Immature natural killer cell (primary cell): ENCODE measurements at regions not wholly inside any gene's neighbourhood (a gene's known extent, or its start where the extent isn't known, plus 50 kb on each side); places are given as distances from the start of the nearest gene placed in this dataset.

Experiments
- DNase-seq, 3 donors: peaks; one replicate each; pipeline ENCODE4 v3.0.0; 2022; ENCODE audit warnings: mixed read lengths in 1 of 3
- H3K27ac Mint-ChIP-seq, 6 donors: one replicate each; pipeline ENCODE4 v1.8.0; 2020; ENCODE audit warnings: mixed read lengths in 6 of 6, mild to moderate bottlenecking in 5 of 6, inconsistent platforms in 4 of 6, moderate library complexity in 3 of 6
- H3K27me3 Mint-ChIP-seq, 3 donors: one replicate each; pipeline ENCODE4 v1.8.0; 2020 to 2021; ENCODE audit warnings: low read depth in 3 of 3, mild to moderate bottlenecking in 3 of 3, mixed read lengths in 3 of 3, moderate library complexity in 3 of 3, inconsistent platforms in 1 of 3
- H3K36me3 Mint-ChIP-seq, 3 donors: one replicate each; pipeline ENCODE4 v1.8.0; 2020; ENCODE audit warnings: mixed read lengths in 3 of 3, inconsistent platforms in 2 of 3, mild to moderate bottlenecking in 2 of 3
- H3K4me1 Mint-ChIP-seq, 2 donors: one replicate each; pipeline ENCODE4 v1.8.0; 2020; ENCODE audit warnings: inconsistent platforms in 2 of 2, mild to moderate bottlenecking in 2 of 2, mixed read lengths in 2 of 2, moderate library complexity in 1 of 2
- H3K4me3 Mint-ChIP-seq, 5 donors: one replicate each; pipeline ENCODE4 v1.8.0; 2020; ENCODE audit warnings: mild to moderate bottlenecking in 5 of 5, mixed read lengths in 5 of 5, inconsistent platforms in 3 of 5, moderate library complexity in 3 of 5
- H3K9me3 Mint-ChIP-seq, 6 donors: one replicate each; pipeline ENCODE4 v1.8.0; 2020; ENCODE audit warnings: mild to moderate bottlenecking in 6 of 6, mixed read lengths in 6 of 6, inconsistent platforms in 4 of 6, moderate library complexity in 3 of 6

DNA sequence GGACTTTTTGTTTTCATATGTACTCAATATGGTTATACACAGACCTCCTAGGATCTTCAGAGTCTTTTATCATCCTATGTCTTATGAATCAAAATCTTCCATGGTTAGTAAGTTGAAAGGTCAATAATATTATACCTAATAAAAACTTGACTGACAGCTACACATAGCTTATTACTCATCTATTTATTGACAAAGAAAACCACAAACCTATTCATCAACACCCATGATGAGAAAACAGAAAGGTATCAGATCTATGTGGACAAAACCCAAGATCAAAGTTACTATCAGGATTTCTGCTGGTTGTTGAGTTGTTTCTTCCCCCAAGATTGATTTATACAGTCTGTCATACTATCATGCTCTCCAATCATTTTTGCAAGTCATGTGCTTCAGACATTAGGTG lies 460.1 kb upstream of the MANEA start:
- Mint-ChIP-seq H3K27ac (no peak overlapping the region), H3K4me3 (no peak overlapping the region), H3K36me3 (no peaks in the 10 kb centered on the region), H3K27me3 (peaks cover 0 to 3% (median 0%) of the 10 kb centered on the region in 3 donors), H3K9me3 (peaks cover 0 to 8% (median 3%) of the 10 kb centered on the region in 6 donors), H3K4me1 (no peaks in the 10 kb centered on the region)
- DNase-seq, result no peak

DNA sequence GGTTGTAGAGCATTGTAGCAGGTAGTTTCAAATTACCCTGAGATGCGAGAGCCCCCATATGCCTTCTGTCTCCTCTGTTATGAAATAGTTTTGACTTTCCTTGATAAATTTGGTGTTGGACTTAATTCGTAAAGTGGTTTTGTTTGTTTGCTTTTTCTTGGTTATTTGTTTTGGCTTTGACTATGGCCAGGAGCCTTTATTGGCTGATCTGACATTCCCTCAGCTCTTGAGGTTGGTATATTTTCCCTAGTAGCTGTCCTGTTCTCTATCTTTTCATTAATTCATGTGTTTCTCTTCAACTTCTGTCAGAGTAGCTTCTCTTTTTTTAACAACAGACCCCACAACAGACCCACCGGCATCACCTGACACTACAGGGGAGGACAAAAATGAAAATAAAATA lies 457.4 kb upstream of the MANEA start:
- H3K4me3 Mint-ChIP-seq, result no peak overlapping the region
- H3K4me1 Mint-ChIP-seq, result no peaks in the 10 kb centered on the region
- DNase-seq, result no peak

DNA sequence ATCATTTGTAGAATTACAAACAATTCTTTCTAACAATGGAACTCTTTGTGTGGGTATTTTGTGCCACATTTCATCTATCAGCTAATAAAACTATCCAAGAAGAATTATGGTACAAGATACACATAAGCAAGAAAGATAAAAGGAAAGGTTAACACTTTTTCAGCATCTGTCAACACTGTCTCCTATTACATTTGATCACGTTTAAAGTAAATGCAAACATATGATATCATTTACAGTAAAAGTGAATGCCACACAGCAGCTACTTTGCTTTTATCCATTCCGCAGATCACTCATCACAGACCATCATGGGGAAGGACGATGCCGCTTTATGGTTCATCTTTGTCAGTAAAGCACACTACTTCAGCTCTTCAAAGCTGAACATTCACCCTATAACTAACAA lies 456.4 kb upstream of the MANEA start:
- no peak for DNase-seq
- Mint-ChIP-seq H3K4me3 (no peak overlapping the region), H3K27me3 (peaks cover 0 to 5% (median 0%) of the 10 kb centered on the region in 3 donors), H3K36me3 (no peaks in the 10 kb centered on the region), H3K4me1 (no peaks in the 10 kb centered on the region), H3K27ac (no peak overlapping the region), H3K9me3 (peaks cover 1 to 20% (median 8%) of the 10 kb centered on the region in 6 donors)

More for the DNA sequence above, 457.4 kb upstream of the MANEA start:
- Mint-ChIP-seq H3K9me3 (peaks cover 1 to 21% (median 7%) of the 10 kb centered on the region in 6 donors), H3K27me3 (peaks cover 0 to 5% (median 0%) of the 10 kb centered on the region in 3 donors), H3K27ac (no peak overlapping the region), H3K36me3 (no peaks in the 10 kb centered on the region)

DNA sequence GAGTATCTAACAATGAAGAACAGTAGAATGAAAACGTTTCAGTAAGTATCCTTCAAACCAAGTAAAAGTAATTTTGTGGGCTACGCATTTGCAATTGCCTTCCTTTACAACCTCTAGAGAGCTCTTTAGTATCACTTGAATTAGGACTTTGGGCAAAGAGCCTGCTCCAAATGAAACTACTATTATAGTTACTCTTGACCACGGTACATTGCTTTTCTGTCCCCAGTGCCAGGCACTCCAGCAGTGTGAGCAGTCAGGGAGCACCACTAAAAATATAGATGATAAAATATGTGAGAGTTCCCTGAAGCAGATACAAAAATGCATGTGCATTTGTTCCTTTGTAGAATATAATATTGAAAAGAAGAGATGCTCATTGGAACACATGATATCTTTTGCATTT lies 450.1 kb upstream of the MANEA start:
- DNase-seq, result no peak
- Mint-ChIP-seq H3K36me3 (no peaks in the 10 kb centered on the region), H3K9me3 (peaks cover 4 to 36% (median 10%) of the 10 kb centered on the region in 6 donors), H3K27me3 (peaks cover 0 to 2% (median 0%) of the 10 kb centered on the region in 3 donors), H3K27ac (no peak overlapping the region), H3K4me3 (no peak overlapping the region), H3K4me1 (no peaks in the 10 kb centered on the region)

DNA sequence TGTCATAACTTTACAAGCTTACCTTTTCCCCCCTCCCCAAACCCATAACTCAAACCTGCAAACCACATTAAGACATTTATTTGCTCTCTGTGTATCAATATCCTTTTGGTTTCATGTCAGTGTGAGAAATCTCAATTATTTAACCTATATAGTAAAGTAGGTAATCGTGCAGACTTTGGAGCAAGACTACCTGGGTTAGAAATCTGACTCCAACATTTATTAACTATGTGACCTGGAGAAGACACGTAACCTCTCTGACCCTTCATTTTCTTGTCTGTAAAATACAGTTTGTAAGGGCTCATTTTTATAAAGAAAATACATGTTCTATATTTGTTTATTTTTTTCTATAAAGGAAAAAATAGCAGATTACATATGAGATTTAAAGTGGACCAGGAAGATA lies 448.9 kb upstream of the MANEA start:
- Mint-ChIP-seq H3K9me3 (peaks cover 4 to 34% (median 10%) of the 10 kb centered on the region in 6 donors), H3K36me3 (no peaks in the 10 kb centered on the region), H3K4me3 (no peak overlapping the region), H3K27ac (no peak overlapping the region), H3K27me3 (no peaks in the 10 kb centered on the region), H3K4me1 (no peaks in the 10 kb centered on the region)
- DNase-seq, result no peak

DNA sequence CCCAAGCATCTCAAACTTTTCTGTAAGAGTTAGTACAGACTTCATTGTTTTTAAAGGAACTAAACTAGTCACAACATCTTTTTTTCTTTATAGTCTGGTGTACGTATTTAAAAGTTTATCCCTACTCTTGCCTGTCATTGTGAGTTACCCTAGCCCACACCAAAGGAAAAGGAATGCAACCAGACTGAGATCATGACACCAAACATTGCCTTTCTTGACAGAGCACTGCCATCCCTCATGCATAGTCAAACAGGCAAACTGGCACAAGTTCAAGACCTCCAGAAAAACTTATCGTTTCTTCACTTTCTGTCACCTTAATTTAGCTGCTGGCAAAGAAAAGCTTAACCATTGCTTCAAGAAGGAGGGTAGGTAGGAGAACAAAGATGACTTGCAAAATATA lies 448.4 kb upstream of the MANEA start:
- Mint-ChIP-seq H3K9me3 (peaks cover 4 to 34% (median 10%) of the 10 kb centered on the region in 6 donors), H3K27ac (no peak overlapping the region), H3K4me3 (no peak overlapping the region), H3K27me3 (no peaks in the 10 kb centered on the region), H3K36me3 (no peaks in the 10 kb centered on the region), H3K4me1 (no peaks in the 10 kb centered on the region)
- DNase-seq, result no peak

DNA sequence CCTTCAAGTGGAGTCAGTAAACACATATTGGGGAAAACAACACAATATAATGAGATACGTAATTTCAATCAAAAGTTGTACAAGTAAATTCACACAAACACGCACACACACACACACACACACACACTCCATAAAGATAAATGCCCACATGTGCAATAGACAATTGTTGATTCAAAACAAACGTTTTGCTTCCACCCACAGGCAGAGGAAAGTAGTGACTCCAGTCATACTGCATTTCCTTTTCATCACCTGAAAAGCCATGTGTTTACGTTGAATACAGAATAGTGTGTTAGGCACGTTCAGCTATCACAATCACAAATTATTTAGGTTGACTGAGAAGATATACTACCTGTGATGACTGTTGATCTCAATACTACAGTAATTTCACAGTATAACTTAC lies 443.8 kb upstream of the MANEA start:
- peaks cover 0 to 14% (median under 1%) of the 10 kb centered on the region in 6 donors for H3K9me3 Mint-ChIP-seq
- H3K4me3 Mint-ChIP-seq, result no peak overlapping the region
- H3K27ac Mint-ChIP-seq, result no peak overlapping the region
- no peaks in the 10 kb centered on the region for H3K27me3 Mint-ChIP-seq
- H3K4me1 Mint-ChIP-seq, result no peaks in the 10 kb centered on the region
- DNase-seq, result no peak
- H3K36me3 Mint-ChIP-seq, result no peaks in the 10 kb centered on the region

DNA sequence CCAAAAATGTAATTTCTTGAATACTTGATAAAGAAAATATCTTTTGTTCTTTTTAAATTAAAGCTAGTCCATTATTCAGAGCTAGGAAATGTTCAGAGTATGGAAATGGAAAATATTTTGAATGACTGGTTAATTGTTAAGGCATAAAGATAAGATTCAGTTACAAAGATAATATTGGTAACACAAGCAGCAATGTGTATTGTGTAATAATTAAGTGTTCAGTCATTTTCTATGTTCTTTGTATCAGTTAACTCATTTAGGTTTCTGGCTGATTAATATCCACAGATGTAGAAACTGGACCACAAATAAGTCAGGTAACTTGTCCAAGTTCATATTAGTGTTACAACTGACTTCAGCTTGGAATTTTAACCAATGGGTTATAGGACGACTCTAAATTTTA lies 442.2 kb upstream of the MANEA start:
- Mint-ChIP-seq H3K27me3 (no peaks in the 10 kb centered on the region), H3K36me3 (no peaks in the 10 kb centered on the region), H3K4me3 (no peak overlapping the region), H3K9me3 (peaks cover 0 to 12% (median under 1%) of the 10 kb centered on the region in 6 donors), H3K4me1 (no peaks in the 10 kb centered on the region), H3K27ac (no peak overlapping the region)
- DNase-seq, result no peak

DNA sequence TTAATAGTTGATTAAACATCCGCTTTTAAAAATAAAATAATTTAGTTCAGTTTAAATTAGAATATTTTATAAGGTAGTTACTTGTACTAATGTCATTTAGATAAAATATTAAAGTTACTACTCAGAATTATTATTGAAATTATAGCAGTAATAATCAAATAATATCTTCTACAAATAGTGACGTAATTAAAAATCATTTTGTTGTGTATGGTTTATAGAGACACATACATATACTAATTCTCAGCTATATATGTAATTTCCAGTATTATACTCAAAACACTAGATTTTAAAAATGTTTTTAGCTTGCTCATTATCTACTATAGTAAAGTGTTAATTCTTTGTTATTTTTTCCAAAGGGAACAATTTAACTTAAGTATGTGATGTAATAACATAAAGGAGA lies 435.2 kb upstream of the MANEA start:
- Mint-ChIP-seq H3K9me3 (peaks cover 0 to 12% (median 6%) of the 10 kb centered on the region in 6 donors), H3K27ac (no peak overlapping the region), H3K4me1 (no peaks in the 10 kb centered on the region), H3K36me3 (no peaks in the 10 kb centered on the region), H3K27me3 (no peaks in the 10 kb centered on the region), H3K4me3 (no peak overlapping the region)
- no peak for DNase-seq

DNA sequence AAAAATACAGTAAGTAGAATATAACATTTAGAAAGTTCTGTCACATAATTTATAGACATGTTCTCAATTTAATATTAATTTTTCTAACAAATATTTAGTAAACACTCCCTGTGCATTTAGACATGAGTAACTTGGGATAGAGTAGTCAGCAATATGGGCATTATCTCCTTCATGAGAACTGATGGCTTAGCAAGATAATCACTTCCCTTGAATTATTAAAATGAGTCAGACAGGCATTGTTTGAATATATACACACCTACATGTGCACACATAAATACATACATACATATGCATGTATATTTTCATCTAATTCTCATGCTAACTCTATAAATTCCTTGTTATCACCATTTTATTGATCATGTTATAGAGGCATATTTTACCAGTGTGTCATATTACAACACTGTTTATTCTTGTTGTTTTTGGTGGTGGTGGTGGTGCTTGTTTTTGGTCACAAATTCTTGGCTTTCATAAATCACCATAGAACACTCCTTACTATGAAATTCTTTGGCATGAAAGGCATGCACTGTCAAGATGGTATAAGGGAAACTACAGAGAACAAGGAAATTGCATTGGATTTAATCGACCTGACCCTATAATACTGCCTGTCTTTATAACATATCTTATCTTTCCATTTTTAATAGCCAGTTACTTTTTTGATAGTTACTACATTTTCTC lies 434.5 kb upstream of the MANEA start:
- Mint-ChIP-seq H3K9me3 (peaks cover 0 to 12% (median 6%) of the 10 kb centered on the region in 6 donors), H3K4me3 (no peak overlapping the region), H3K27me3 (no peaks in the 10 kb centered on the region), H3K4me1 (no peaks in the 10 kb centered on the region), H3K27ac (no peak overlapping the region), H3K36me3 (no peaks in the 10 kb centered on the region)
- no peak for DNase-seq

DNA sequence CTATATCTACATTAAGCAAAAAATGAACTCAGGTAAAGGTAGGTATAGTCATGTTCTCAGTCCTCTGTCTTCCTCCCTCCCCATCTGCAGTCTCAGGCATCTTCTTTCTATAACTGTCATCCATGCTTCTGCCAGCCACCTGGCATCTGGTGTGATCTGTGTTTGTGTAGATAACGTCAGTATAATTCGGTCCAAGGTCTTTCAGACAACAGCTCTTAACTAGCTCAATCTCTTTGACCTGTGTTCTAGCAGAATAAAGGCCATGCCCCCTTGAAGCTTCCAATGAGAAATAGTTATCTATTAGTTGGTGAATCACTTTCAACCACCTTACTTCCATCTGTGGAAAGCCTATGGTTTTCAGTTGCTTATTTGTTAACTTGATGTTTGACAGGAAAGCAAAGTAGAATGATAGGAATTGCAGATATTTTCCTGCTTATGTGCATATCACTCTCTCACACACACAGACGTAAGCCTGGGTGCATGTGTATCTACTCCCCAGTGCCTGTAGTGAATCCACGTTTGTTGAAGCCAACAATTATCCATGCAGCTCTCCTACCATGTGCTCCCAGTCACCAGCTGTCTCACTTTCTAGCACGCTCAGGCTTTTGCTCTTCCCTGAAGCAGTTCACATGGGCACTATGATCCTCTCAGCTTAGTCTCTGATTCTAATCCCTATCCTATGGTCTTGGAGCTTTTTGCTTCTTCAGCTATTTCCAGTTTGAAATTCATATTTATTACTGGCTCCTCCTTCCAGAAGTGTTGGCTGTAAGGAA lies 433.7 kb upstream of the MANEA start:
- DNase-seq, result no peak
- no peaks in the 10 kb centered on the region for H3K4me1 Mint-ChIP-seq
- no peaks in the 10 kb centered on the region for H3K27me3 Mint-ChIP-seq
- H3K36me3 Mint-ChIP-seq, result no peaks in the 10 kb centered on the region
- peaks cover 0 to 16% (median 6%) of the 10 kb centered on the region in 6 donors for H3K9me3 Mint-ChIP-seq
- no peak overlapping the region for H3K27ac Mint-ChIP-seq
- H3K4me3 Mint-ChIP-seq, result no peak overlapping the region

DNA sequence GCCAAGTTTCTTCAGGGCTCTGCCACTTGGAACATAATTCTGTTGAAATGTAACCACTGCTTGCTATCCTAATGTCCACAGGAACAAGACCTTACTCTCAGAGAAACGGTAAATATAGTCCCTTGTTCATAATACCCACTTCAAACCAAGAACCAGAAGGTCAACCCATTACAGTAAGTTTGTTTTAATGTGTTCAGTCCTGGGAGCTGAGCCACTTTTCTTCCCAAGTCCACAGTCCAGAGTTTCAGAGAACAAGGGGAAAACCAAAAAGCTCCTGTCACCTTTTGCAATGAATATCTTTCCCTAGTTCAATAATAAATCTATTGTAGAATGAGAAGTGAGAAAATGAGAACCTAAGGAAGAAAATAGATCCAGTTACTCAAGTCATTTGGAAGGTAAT lies 431.9 kb upstream of the MANEA start:
- Mint-ChIP-seq H3K27me3 (no peaks in the 10 kb centered on the region), H3K4me3 (no peak overlapping the region), H3K9me3 (peaks cover 0 to 19% (median 6%) of the 10 kb centered on the region in 6 donors), H3K4me1 (no peaks in the 10 kb centered on the region), H3K36me3 (no peaks in the 10 kb centered on the region), H3K27ac (no peak overlapping the region)
- no peak for DNase-seq

DNA sequence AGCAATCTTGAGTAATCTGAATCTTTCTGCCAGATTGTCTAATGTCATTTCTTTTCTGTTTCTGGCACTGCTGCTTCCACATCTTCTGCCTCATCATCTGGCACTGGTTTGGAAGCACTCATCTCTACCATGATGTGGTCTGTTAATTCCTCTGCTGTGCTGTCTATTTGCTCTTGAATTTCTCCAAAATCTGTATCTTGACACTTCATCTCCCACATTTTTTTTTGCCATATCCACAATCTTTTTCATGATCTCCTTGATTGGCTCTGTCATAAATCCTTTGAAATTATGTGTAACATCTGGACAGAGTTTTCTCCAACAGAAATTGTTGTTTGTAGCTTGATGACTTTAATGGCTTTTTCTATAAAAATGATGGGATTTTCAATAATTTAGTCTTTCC lies 417.8 kb upstream of the MANEA start:
- no peak for DNase-seq
- H3K4me1 Mint-ChIP-seq, result no peaks in the 10 kb centered on the region
- H3K4me3 Mint-ChIP-seq, result no peak overlapping the region
- no peaks in the 10 kb centered on the region for H3K27me3 Mint-ChIP-seq
- no peak overlapping the region for H3K27ac Mint-ChIP-seq
- H3K9me3 Mint-ChIP-seq, result peaks cover 2 to 9% (median 8%) of the 10 kb centered on the region in 6 donors
- no peaks in the 10 kb centered on the region for H3K36me3 Mint-ChIP-seq

DNA sequence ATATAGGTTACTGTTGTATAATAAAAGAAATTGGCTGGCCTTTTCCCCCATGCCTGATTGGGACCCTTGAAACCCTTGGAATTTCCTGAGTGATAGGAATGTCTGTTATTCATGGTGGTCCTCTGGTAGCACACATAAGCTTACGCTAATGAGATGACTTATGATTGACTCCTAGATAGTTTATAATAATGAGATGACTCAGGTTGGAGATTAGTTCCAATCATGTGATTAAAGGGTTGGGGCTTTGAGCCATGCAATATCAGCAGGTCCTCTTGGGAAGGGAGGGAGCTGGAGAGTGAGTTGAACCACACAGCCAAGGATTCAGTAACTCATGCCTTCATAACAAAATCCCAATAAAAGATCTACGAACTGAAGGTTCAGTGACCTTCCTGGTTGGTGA lies 407.6 kb upstream of the MANEA start:
- Mint-ChIP-seq H3K9me3 (peaks cover 0 to 13% (median 0%) of the 10 kb centered on the region in 6 donors), H3K27ac (no peak overlapping the region), H3K36me3 (no peaks in the 10 kb centered on the region), H3K4me3 (no peak overlapping the region), H3K4me1 (no peaks in the 10 kb centered on the region), H3K27me3 (peaks cover 0 to 2% (median 0%) of the 10 kb centered on the region in 3 donors)
- DNase-seq, result no peak
